Left colon (tissue), 2 donors: ENCODE measurements at regions not wholly inside any gene's neighbourhood (a gene's known extent, or its start where the extent isn't known, plus 50 kb on each side); places are given as distances from the start of the nearest gene placed in this dataset.
"Not testable (repeated sequence)": the region's sequence is repeated elsewhere in the genome, so short reads cannot be mapped to it uniquely, and the experiment has no call there.

Experiments
- ATAC-seq: fragments of 200-7000 bp; cut with Tn5 transposase; one replicate; pipeline ENCODE4 v1.9.1; 2020; ENCODE audit warnings: mild to moderate bottlenecking, moderate library complexity
- DNase-seq, 2 donors: peaks; one replicate each; pipeline ENCODE4 v3.0.0-alpha.2; 2020
- intact Hi-C, 2 donors: fragments of 100-400 bp; cut with DNase I in 1 of 2; cut with micrococcal nuclease in 1 of 2; formaldehyde crosslinking; loops; one replicate each; pipeline versions ENCODE4 v1.11.2 to v1.14.0; 2022; cut with DNase I, micrococcal nuclease
- donor health status: DM: no; HTN: no; CAD: no.
- donor health status: DM: yes; HTN: yes; CAD: no.

DNA sequence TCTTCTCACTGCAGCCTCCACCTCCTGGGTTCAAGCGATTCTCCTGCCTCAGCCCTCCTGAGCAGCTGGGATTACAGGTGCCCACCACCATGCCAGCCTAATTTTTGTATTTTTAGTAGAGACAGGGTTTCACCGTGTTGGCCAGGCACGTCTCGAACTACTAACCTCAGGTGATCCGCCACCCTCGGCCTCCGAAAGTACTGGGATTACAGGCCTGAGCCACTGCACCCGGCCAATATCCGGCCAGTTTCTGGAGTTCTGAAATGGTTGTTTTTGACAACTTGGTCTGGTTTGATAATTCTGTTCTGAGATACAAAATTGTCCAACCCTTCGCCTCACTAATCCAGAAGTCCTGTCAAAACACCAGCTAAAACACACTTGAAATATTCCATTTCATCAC lies 667.0 kb downstream of the BRINP3 start:
- intact Hi-C loops, DNase-seq: not testable (repeated sequence)

DNA sequence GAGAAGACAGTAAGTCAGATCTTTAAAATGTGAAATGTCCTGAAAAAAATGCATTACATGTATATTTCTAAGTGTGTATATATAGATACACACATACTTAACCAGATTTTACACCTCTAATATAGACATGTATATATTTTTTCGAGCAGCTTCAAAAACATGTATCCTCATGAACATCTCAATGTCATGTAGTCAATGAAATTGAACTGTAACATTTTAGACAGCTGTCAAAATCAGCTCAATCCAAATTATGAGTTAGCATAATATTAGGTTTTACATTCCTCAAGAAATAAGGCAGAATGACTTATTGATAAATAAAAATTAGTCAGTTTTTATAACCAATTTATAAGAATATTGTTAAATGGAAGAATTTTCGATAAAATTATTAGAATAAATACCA lies 665.7 kb downstream of the BRINP3 start:
- intact Hi-C loops: no loop called here
- ATAC-seq: no peak
- no peak for DNase-seq

More for the DNA sequence above, 667.0 kb downstream of the BRINP3 start:
- not testable (repeated sequence) for ATAC-seq

DNA sequence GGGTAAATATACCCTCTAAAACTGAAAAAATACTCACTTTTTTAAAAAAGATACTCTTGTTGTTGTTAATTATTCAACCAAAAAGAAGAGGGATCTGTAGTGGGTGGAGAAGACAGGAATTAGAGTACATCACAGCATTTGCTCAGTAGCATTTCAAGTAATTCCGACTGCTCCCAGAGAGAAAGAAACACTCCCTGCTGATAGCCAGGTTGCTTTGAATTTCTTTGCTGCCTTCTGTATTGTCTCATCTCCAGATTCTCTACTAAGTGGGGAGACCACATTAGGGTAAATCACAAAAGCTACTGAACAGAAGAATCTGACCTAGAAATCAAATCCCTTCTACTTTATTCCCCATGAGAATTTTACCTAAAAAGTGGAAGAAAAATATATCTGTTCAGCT lies 661.1 kb downstream of the BRINP3 start:
- intact Hi-C loops: no loop called here
- no peak for ATAC-seq
- no peak for DNase-seq

- intact Hi-C loops: no loop called here
- DNase-seq (no peak), ATAC-seq (no peak)
These were observed 657.9 kb downstream of the BRINP3 start for GRCh38 chr1:189819751-189820150.

- DNase-seq (no peak), ATAC-seq (no peak)
- intact Hi-C loops: no loop called here
These were observed 655.8 kb downstream of the BRINP3 start for GRCh38 chr1:189821833-189822232.

- no peak for ATAC-seq
- intact Hi-C loops: no loop called here
- no peak for DNase-seq
These were observed 642.9 kb downstream of the BRINP3 start for GRCh38 chr1:189834813-189835212.

DNA sequence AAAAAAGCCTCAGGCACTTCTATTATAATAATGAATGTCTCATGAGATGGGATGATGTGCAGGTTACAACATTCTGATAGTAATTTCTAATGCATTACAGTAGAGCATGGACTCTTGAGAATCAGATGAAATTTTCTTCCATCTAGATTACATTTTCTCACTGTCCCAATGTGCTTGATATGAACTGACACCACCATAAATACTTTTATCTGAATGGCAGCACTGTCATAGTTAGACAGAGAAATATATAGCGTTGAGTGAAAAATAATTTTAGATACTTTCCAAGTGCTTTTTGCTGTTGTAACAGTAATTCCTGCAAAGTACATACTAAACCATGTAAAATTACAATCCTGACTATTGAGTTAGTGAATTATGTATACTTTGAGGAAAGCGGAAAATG lies 630.1 kb downstream of the BRINP3 start:
- DNase-seq (no peak), ATAC-seq (no peak)
- intact Hi-C loops: no loop called here

DNA sequence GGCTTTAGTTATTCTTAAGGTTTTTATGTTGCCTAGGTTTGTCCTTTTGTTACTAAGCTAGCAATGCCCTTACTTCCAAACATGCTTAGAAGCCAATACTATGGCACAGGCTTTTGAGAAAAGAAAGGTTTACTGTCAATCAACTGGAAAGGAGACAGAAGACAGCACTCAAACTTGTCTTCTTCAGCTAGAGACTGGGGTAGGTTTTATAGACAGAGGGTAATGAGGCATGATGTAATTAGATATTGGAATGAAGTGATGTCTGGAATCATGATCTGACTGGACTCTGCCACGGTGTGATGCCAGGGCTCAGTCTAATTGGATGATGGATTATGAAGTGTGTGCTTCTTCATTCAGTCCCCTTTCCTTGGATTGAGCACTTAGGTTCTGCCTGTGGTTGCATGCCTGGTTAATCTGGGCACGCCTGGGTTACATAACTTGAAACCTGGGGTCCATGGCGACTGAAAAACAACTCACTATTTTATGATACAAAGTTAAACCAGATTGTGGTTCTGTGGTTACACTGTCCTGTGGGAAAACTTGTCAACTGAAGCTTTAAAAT lies 625.8 kb downstream of the BRINP3 start:
- no peak for DNase-seq
- no peak for ATAC-seq
- intact Hi-C loops: no loop called here

DNA sequence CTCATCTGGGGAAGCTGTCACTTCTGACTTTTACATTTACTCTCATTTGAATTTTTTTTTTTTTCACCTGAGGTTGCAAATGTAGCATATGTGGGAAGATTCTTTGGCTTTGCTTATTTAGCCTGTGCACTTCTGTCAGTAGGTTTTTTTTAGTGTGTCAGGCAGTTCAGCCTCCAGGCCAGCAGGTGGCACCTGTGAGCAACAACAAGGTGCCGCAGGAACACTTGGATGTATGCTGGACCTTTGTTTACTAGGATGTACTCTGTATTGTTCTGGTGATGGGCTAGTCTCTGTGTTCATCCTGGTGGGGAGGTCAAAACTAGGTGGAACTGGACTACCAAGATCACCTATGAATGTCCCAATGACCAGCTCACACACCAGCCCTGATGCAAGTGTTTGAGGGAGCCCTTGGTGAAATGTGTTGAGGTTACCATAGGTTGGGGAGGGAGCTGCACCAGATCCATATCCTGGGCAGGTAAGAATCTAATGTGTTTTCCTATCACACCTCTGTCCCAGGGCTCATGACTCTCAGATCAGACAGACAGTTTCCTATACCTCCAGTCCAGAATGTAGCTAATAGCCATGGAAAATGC lies 618.2 kb downstream of the BRINP3 start:
- intact Hi-C loops: no loop called here
- peak in 1 of 2 donors; percentile 8 for DNase-seq
- no peak for ATAC-seq

GRCh38 chr1:189866606-189867005 lies 611.1 kb downstream of the BRINP3 start:
- DNase-seq: no peak
- no peak for ATAC-seq
- intact Hi-C loops: no loop called here

GRCh38 chr1:189868021-189868420 lies 609.6 kb downstream of the BRINP3 start:
- DNase-seq (no peak), ATAC-seq (no peak)
- intact Hi-C loops: no loop called here

DNA sequence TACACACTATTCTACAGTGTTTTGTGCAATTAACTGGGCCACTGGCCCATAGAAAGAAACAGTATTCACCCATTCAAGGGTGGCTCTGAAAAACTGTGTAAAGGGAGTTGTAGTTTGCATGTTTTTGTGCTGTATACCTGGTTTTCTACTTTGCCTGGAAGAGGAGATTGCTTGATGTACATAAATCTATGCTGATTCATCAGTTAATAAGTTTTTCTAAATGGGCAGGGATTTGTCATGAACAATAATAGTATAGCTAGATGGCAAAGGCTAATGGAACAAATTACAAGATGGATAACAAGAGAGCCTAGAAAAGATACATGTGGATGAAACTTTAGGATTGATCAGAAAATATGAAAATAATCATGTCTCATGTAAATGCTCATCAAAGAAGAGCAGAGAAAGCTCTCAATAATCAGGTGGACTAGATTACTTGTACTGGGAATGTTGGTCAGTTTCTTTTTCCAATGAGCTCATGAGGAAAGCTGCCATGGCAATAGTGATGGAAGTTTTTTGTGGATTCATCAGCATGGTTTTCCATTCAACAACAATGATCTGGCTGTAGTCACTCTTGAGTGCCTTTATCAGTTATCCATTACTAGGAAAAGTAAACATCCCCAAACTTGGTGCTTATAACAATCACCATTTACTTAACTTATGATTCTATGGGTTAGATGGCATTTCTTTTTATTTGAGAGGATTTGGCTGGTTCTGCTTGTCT lies 602.8 kb downstream of the BRINP3 start:
- DNase-seq: no peak
- intact Hi-C loops: no loop called here
- no peak for ATAC-seq

DNA sequence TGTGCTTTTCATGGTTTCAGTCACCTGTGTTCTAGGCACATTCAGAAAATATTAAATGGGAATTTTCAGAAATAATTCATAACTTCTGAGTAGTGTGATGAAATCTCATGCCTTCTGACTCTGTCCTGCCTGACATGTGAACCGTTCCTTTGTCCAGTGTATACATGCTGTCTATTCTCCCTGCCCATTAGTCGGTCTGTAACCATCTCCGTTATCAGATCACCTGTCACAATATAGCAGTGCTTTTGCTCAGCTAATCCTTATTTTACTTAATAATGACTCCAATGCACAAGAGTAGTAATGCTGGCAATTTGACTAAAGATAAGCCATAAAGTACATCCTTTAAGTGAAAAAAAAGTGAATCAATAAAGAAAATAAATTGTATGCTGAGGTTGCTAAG lies 597.5 kb downstream of the BRINP3 start:
- no peak for DNase-seq
- no peak for ATAC-seq
- intact Hi-C loops: no loop called here

DNA sequence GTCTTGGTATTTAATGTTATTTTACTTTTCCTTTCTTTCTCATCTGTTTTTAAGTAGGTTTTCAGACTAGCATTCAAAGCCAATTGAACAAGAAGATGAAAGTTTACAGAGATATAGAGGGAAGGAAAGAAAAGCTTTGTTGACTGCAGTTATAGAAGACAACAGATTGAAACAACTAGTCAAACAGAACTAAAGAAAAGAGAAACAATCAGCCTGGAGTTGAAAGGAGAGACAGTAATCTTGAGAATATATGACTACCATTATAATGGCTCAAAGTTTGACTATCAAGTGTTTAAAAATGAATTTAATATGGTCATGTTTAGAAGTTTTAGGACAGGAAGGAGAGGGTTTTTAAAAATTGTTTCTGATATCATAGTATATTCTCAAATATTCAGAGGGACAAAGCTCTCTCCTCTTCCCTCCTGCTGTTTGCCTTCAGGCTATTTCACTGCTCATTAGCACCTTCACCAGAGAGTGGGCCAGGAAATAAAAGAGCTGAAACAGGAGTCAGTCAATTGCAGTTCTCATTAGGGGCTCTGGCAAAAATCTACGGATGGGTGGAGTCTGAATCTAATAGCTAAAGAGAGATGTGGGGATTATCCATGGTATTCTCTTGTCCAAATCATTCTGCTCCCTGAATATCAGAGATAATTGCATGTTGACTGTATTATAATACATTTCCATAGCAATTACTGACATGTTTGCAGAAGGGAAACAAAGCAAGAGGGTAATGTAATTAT lies 577.8 kb downstream of the BRINP3 start:
- ATAC-seq (no peak), DNase-seq (no peak)
- intact Hi-C loops: no loop called here

GRCh38 chr1:189904509-189904908 lies 573.2 kb downstream of the BRINP3 start:
- ATAC-seq: no peak

DNA sequence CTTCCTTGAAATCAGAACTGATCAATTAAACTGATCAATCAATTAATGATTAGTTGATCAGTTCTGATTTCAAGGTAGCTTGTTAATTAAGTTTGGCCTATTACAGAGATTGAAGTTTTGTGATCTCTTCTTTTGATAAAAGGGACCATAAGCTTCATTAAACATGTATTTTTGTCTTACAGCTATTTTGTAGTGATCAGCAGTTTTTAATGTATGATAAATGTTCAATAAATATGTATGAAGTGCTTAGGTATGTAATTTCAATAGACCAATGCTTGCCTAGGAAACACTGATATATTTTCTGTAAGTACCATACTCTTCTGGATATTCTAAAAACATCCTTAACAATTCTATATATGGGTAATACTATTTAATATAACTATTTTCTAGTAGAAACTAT lies 569.6 kb downstream of the BRINP3 start:
- intact Hi-C loops: no loop called here
- ATAC-seq (no peak), DNase-seq (no peak)

More at GRCh38 chr1:189904509-189904908, 573.2 kb downstream of the BRINP3 start:
- intact Hi-C loops: no loop called here
- DNase-seq: no peak

GRCh38 chr1:189921613-189922012 lies 556.1 kb downstream of the BRINP3 start:
- no peak for ATAC-seq

DNA sequence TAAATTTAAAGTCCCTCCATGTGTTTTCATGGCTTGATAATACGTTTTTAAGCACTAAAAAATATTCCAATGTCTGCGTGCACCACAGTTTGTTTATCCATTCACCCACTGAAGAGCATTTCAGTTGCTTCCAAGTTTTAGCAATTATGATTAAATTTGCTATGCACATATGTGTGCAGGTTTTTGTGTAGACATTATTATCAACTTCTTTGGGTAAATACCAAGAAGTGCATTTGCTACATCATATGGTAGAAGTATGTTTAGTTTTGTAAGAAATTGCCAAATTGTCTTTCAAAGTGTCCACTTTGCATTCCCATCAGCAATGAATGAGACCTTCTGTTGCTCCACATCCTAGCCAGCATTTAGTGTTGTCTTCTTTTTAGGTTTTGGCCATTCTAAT lies 550.0 kb downstream of the BRINP3 start:
- DNase-seq: no peak
- no peak for ATAC-seq
- intact Hi-C loops: no loop called here

More at GRCh38 chr1:189921613-189922012, 556.1 kb downstream of the BRINP3 start:
- DNase-seq: no peak
- intact Hi-C loops: no loop called here

DNA sequence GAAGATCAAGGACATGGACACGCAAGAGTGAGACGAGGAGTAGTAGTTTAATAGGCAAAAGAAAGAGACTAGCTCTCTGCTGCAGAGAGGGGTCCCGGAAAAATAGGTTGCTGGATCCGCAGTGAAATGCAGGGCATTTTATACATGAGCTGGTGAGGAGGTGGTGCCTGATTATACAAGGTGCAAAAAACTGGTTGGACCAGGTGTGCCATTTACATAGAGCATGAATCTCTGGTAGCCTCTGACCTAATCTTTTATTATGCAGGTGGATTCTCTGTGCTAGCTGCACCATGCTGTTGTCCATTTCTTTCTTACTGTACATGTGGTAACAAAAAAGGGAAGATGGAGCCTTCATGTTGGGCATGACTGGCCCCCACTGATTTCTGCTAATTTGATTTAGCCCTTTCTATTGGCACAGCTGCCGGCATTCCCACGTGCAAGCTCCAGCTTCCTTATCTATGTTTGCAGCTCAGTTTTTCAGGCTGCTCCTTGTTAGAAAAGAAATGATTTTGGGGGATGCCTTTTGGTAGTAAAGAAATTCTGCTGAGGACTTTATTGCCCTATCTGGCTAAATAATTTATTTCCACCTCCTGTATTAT lies 548.1 kb downstream of the BRINP3 start:
- no peak for DNase-seq
- ATAC-seq: no peak
- intact Hi-C loops: no loop called here
